Activated CD8-positive, alpha-beta T cell treated with anti-CD3 and anti-CD28 coated beads for 36 hours (primary cell): ENCODE measurements at regions not wholly inside any gene's neighbourhood (a gene's known extent, or its start where the extent isn't known, plus 50 kb on each side); places are given as distances from the start of the nearest gene placed in this dataset.

Source experiments
- ATAC-seq: fragments of 200-7000 bp; cut with Tn5 transposase; one replicate; pipeline ENCODE4 v1.10.0; 2021; ENCODE audit warnings: mild to moderate bottlenecking, moderate library complexity
- CTCF ChIA-PET: fragments of 350-600 bp; sonication (Branson Sonifier 250); formaldehyde crosslinking; loops from one replicate; lab custom pipeline; 2021; ENCODE audit warnings: antibody characterized with exemption; lab: Charles Lee
- POLR2A ChIA-PET: fragments of 350-600 bp; sonication (Branson Sonifier 250); formaldehyde crosslinking; loops from one replicate; lab custom pipeline; 2021; ENCODE audit warnings: antibody characterized with exemption; lab: Charles Lee
- DNase-seq: peaks from one replicate; pipeline ENCODE4 v3.0.0-alpha.2; 2020
- H3K27ac Mint-ChIP-seq: one replicate; pipeline ENCODE4 v1.8.0; 2021; ENCODE audit warnings: mild to moderate bottlenecking, mixed read lengths
- H3K27me3 Mint-ChIP-seq: one replicate; pipeline ENCODE4 v1.8.0; 2021; ENCODE audit warnings: mixed read lengths
- H3K36me3 Mint-ChIP-seq: one replicate; pipeline ENCODE4 v1.8.0; 2021; ENCODE audit warnings: low read depth, mixed read lengths
- H3K4me1 Mint-ChIP-seq: one replicate; pipeline ENCODE4 v1.8.0; 2021; ENCODE audit warnings: low read depth, mixed read lengths
- H3K4me3 Mint-ChIP-seq: one replicate; pipeline ENCODE4 v1.8.0; 2021; ENCODE audit warnings: mild to moderate bottlenecking, moderate library complexity, mixed read lengths
- H3K9me3 Mint-ChIP-seq: one replicate; pipeline ENCODE4 v1.8.0; 2021; ENCODE audit warnings: mixed read lengths
- intact Hi-C: fragments of 100-400 bp; cut with micrococcal nuclease; formaldehyde crosslinking; loops from one replicate; pipeline ENCODE4 v1.10.0; 2022
- TF ChIP-seq, protein P1 (sequence below): fragments of 200-600 bp; IDR thresholded peaks from one replicate; pipeline ENCODE4 v1.8.0; 2022; ENCODE audit warnings: antibody characterized with exemption, mild to moderate bottlenecking

DNA sequence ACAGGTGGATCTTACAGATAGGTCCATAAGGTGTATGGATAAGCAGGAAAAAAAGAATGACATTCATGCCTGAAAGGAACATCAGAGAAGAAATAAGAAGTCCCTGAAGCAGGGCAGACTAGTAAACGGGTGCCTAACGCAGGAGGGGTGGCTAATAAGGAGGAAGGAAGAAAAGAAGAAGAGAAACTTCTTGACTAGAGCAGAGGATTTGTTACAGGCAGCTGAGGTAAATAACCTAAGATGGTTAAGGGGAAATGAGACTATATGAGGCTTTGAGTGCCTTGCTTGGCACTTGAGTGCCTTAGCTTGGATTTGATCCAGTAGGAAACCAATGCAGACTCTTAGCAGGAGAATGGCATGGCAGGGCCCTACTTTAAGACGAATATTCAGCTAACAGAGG is 313.5 kb upstream of the PDE4D start:
- POLR2A ChIA-PET, result no interaction called here

DNA sequence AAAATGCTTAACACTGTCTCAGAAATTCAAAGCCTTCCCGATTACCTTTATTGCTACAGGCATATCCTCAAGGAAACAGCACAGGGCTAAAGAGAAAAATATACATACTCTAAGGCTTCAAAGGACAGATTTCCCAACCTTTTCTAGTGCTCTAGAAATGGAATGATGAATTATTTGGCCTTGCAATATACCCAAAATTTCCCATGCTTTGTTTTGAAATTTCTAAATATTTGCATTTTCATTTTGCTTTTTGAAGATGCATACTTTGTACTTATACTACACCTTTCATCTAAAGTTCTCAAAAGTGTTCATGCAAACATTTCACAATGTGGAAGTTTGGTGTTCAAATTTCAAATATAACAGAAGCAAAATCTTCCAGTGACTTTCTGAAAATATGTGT is 312.7 kb upstream of the PDE4D start:
- DNase-seq (no peak), ATAC-seq (no peak)
- Mint-ChIP-seq H3K36me3 (no peaks in the 10 kb centered on the region), H3K27me3 (no peaks in the 10 kb centered on the region), H3K27ac (no peak overlapping the region), H3K4me1 (no peaks in the 10 kb centered on the region), H3K4me3 (no peak overlapping the region), H3K9me3 (peaks cover 3% of the 10 kb centered on the region)
- TF ChIP-seq, protein P1, sequence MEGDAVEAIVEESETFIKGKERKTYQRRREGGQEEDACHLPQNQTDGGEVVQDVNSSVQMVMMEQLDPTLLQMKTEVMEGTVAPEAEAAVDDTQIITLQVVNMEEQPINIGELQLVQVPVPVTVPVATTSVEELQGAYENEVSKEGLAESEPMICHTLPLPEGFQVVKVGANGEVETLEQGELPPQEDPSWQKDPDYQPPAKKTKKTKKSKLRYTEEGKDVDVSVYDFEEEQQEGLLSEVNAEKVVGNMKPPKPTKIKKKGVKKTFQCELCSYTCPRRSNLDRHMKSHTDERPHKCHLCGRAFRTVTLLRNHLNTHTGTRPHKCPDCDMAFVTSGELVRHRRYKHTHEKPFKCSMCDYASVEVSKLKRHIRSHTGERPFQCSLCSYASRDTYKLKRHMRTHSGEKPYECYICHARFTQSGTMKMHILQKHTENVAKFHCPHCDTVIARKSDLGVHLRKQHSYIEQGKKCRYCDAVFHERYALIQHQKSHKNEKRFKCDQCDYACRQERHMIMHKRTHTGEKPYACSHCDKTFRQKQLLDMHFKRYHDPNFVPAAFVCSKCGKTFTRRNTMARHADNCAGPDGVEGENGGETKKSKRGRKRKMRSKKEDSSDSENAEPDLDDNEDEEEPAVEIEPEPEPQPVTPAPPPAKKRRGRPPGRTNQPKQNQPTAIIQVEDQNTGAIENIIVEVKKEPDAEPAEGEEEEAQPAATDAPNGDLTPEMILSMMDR, result no peak
- POLR2A ChIA-PET, result no interaction called here
- CTCF ChIA-PET, result no interaction called here
- intact Hi-C loops, result no loop called here

More for the DNA sequence above, 313.5 kb upstream of the PDE4D start:
- H3K9me3 Mint-ChIP-seq, result peaks cover 3% of the 10 kb centered on the region
- DNase-seq, result no peak
- H3K36me3 Mint-ChIP-seq, result no peaks in the 10 kb centered on the region
- no peak for ATAC-seq
- H3K27me3 Mint-ChIP-seq, result no peaks in the 10 kb centered on the region
- intact Hi-C loops, result no loop called here
- H3K27ac Mint-ChIP-seq, result no peak overlapping the region
- no peak overlapping the region for H3K4me3 Mint-ChIP-seq
- CTCF ChIA-PET, result no interaction called here
- no peaks in the 10 kb centered on the region for H3K4me1 Mint-ChIP-seq
- TF ChIP-seq, protein P1, result no peak

DNA sequence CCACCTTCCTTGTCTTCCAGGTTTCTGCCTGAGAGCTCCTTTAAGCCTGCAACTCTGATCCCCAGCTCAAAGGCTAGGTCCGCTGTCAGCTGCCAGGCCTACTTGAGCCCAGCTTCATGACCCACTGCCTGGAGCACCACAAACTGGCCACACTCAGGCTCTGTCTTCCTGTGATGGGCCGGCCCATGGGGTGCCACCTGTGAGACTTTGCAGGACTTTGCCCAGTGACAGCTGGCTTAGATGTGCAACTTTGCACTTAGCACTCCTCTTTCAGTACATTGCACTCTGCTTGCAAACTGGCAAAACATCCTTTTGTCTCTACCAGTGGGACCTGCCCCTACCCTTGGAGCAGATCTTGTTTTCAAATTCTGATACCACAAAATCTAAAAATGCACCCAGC is 311.5 kb upstream of the PDE4D start:
- DNase-seq (no peak), ATAC-seq (no peak)
- ChIA-PET POLR2A (no interaction called here), CTCF (no interaction called here)
- TF ChIP-seq, protein P1, result no peak
- peaks cover 3% of the 10 kb centered on the region for H3K9me3 Mint-ChIP-seq
- no peaks in the 10 kb centered on the region for H3K36me3 Mint-ChIP-seq
- H3K4me1 Mint-ChIP-seq, result no peaks in the 10 kb centered on the region
- no peak overlapping the region for H3K4me3 Mint-ChIP-seq
- intact Hi-C loops, result no loop called here
- no peaks in the 10 kb centered on the region for H3K27me3 Mint-ChIP-seq
- no peak overlapping the region for H3K27ac Mint-ChIP-seq

DNA sequence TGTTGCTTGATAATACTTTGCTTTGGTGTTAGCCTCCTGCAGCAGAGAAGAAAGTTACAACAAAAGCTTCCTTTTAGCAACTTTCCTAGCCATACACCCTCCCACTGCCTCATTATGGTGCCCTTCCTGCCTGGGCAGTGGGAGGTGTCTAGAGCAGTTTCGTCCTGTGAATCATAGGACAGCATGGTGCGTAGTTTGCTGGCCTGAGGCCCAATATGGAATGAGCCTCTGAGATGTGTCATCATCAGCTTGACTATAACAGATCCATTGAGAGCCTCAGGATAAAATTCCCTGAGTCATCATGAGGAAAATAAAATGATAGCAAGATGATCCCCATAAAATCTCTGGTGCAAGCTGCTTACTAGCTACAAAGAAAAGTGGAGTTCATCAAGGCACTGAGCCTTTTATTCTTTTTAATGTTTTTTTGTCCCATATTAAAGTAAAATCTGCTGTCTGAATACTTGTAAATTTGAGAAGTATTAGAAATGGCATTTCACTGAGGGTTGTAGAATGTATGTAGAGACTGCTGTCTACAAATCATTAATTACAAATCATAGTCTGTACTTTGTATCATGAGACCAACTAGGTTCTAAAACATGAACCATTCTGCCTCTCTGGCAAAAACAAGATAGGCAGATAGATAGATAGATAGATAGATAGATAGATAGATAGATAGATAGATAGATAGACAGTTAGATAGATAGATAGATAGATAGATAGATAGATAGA is 303.0 kb upstream of the PDE4D start:
- no peak overlapping the region for H3K4me3 Mint-ChIP-seq
- H3K4me1 Mint-ChIP-seq, result no peaks in the 10 kb centered on the region

DNA sequence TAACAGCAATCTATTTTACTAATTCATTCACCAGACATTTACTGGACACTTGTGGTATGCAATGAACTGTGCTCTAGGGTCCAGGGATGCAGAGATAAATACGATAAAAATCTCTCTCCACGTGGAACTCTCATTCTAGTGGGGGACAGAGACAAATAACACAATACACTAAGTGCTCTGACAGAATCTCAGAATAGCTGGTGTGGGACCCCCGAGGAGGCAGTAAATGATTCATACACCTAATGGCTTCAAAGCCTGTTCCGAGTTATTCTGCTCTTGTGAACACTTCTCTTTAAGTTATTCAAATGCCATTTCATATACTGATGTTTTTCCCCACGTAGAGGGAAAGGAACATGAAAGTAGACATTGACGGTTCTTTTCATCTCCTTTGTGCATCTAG is 302.0 kb upstream of the PDE4D start:
- intact Hi-C loops, result no loop called here
- ATAC-seq, result no peak
- no peaks in the 10 kb centered on the region for H3K4me1 Mint-ChIP-seq
- TF ChIP-seq, protein P1, result no peak
- ChIA-PET POLR2A (no interaction called here), CTCF (no interaction called here)
- H3K27ac Mint-ChIP-seq, result no peak overlapping the region
- no peak overlapping the region for H3K4me3 Mint-ChIP-seq
- peaks cover 4% of the 10 kb centered on the region for H3K9me3 Mint-ChIP-seq
- H3K27me3 Mint-ChIP-seq, result no peaks in the 10 kb centered on the region
- DNase-seq, result no peak
- no peaks in the 10 kb centered on the region for H3K36me3 Mint-ChIP-seq

More for the DNA sequence above, 303.0 kb upstream of the PDE4D start:
- Mint-ChIP-seq H3K27me3 (no peaks in the 10 kb centered on the region), H3K36me3 (no peaks in the 10 kb centered on the region), H3K9me3 (peaks cover 4% of the 10 kb centered on the region), H3K27ac (no peak overlapping the region)
- intact Hi-C loops, result no loop called here
- CTCF ChIA-PET, result interaction anchor here (0.6 kb wide), 1 partner anchor 1477 kb away, joined by 3 read pairs; no protein-coding TSS in a partner anchor
- DNase-seq (no peak), ATAC-seq (no peak)
- TF ChIP-seq, protein P1, result no peak
- POLR2A ChIA-PET, result no interaction called here
